Choroid plexus epithelial cell (primary cell): ENCODE measurements at regions not wholly inside any gene's neighbourhood (a gene's known extent, or its start where the extent isn't known, plus 50 kb on each side); places are given as distances from the start of the nearest gene placed in this dataset.

Experiments
- DNase-seq: peaks from one replicate; pipeline ENCODE4 v3.0.0-alpha.2; 2010; ENCODE audit warnings: low read depth
- H3K4me3 ChIP-seq: 2 replicates; pipeline ENCODE4 v1.5.1; 2011; ENCODE audit warnings: low read depth, mild to moderate bottlenecking, control low read depth, low read length, moderate library complexity
- CTCF ChIP-seq: conservative IDR thresholded peaks from 2 replicates; pipeline ENCODE4 v1.5.1; 2011; ENCODE audit warnings: low read depth, mild to moderate bottlenecking, control low read depth, inconsistent platforms, low read length, moderate library complexity

- no peak for DNase-seq
- TF ChIP-seq CTCF, result no peak
- no peak overlapping the region for H3K4me3 ChIP-seq
Observed at GRCh38 chr22:27629908-27630673, 171.5 kb downstream of the MN1 start.

GRCh38 chr22:27630754-27631153, 170.8 kb downstream of the MN1 start:
- no peak overlapping the region for H3K4me3 ChIP-seq
- TF ChIP-seq CTCF, result no peak

GRCh38 chr22:27631641-27632040, 169.9 kb downstream of the MN1 start:
- no peak for TF ChIP-seq CTCF
- no peak overlapping the region for H3K4me3 ChIP-seq
- DNase-seq, result no peak

More at GRCh38 chr22:27630754-27631153, 170.8 kb downstream of the MN1 start:
- DNase-seq, result no peak

GRCh38 chr22:27632451-27633295, 168.9 kb downstream of the MN1 start:
- no peak for TF ChIP-seq CTCF
- no peak for DNase-seq
- H3K4me3 ChIP-seq, result no peak overlapping the region

GRCh38 chr22:27633296-27633871, 168.2 kb downstream of the MN1 start:
- no peak for DNase-seq
- no peak for TF ChIP-seq CTCF
- H3K4me3 ChIP-seq, result no peak overlapping the region

GRCh38 chr22:27634043-27634740, 167.4 kb downstream of the MN1 start:
- no peak for DNase-seq
- H3K4me3 ChIP-seq, result no peak overlapping the region
- TF ChIP-seq CTCF, result no peak
